ENCODE measurements at regions not wholly inside any gene's neighbourhood (a gene's known extent, or its start where the extent isn't known, plus 50 kb on each side); places are given as distances from the start of the nearest gene placed in this dataset.

DNA sequence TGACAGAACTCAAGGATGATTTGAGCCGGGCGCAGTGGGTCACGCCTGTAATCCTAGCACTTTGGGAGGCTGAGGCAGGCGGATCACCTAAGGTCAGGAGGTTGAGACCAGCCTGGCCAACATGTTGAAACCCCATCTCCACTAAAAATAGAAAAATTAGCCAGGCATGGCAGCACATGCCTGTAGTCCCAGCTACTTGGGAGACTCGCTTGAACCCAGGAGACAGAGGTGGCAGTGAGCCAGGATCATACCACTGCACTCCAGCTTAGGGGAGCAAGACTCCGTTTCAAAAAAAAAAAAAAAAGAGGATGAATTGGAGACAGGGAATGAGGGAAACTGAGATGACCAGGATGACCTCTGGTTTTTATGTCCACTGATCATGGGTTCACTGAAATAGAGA lies 60.4 kb upstream of the CDIN1 start:
- intact Hi-C loops (cut with micrococcal nuclease; ENCODE audit: unreplicated experiment): loop anchor here (2.0 kb wide), 1 partner anchor 16 kb away; no protein-coding TSS in a partner anchor

More for the DNA sequence above, 60.4 kb upstream of the CDIN1 start:
- SMC1A ChIA-PET (ENCODE audit: uncharacterized antibody, unreplicated experiment): interaction anchor here (0.8 to 2.3 kb wide), 2 partner anchors 17 to 423 kb away, joined by 6 to 7 read pairs; no protein-coding TSS in a partner anchor
- TF ChIP-seq HDAC2 (IDR thresholded peaks at IDR 0.05) (no peak), HDAC6 (IDR thresholded peaks at IDR 0.05; ENCODE audit: unreplicated experiment) (no peak), CHD2 (IDR thresholded peaks at IDR 0.05; ENCODE audit: borderline replicate concordance, low read depth, low read length) (no peak), BACH1 (IDR thresholded peaks at IDR 0.05; ENCODE audit: borderline replicate concordance) (no peak), NRF1 (conservative IDR thresholded peaks at IDR 0.05; ENCODE audit: low read depth, low read length) (no peak), IRF4 (IDR thresholded peaks at IDR 0.05; ENCODE audit: low read depth, low read length) (no peak), SREBF1 (IDR thresholded peaks at IDR 0.05; ENCODE audit: low read length) (no peak), BMI1 (IDR thresholded peaks at IDR 0.05; ENCODE audit: borderline replicate concordance) (no peak), CREB1 (IDR thresholded peaks at IDR 0.05; ENCODE audit: low read depth) (no peak), SMAD1 (IDR thresholded peaks at IDR 0.05; ENCODE audit: low read depth, partially characterized antibody) (no peak), CBX5 (IDR thresholded peaks at IDR 0.05; ENCODE audit: low read depth) (no peak), SP1 (IDR thresholded peaks at IDR 0.05; ENCODE audit: low read depth, low read length) (no peak), ZZZ3 (IDR thresholded peaks at IDR 0.05; ENCODE audit: control insufficient read depth, insufficient read length, low read depth) (no peak), CBX3 (IDR thresholded peaks at IDR 0.05; ENCODE audit: borderline replicate concordance, low read depth) (no peak), FOXM1 (IDR thresholded peaks at IDR 0.05; ENCODE audit: low read depth, low read length) (no peak), SMAD5 (IDR thresholded peaks at IDR 0.05; ENCODE audit: low read depth) (no peak)
- TF ChIP-seq, protein P1, sequence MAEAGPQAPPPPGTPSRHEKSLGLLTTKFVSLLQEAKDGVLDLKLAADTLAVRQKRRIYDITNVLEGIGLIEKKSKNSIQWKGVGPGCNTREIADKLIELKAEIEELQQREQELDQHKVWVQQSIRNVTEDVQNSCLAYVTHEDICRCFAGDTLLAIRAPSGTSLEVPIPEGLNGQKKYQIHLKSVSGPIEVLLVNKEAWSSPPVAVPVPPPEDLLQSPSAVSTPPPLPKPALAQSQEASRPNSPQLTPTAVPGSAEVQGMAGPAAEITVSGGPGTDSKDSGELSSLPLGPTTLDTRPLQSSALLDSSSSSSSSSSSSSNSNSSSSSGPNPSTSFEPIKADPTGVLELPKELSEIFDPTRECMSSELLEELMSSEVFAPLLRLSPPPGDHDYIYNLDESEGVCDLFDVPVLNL (IDR thresholded peaks at IDR 0.05; ENCODE audit: low read depth, low read length): no peak
- TF ChIP-seq, protein P2, sequence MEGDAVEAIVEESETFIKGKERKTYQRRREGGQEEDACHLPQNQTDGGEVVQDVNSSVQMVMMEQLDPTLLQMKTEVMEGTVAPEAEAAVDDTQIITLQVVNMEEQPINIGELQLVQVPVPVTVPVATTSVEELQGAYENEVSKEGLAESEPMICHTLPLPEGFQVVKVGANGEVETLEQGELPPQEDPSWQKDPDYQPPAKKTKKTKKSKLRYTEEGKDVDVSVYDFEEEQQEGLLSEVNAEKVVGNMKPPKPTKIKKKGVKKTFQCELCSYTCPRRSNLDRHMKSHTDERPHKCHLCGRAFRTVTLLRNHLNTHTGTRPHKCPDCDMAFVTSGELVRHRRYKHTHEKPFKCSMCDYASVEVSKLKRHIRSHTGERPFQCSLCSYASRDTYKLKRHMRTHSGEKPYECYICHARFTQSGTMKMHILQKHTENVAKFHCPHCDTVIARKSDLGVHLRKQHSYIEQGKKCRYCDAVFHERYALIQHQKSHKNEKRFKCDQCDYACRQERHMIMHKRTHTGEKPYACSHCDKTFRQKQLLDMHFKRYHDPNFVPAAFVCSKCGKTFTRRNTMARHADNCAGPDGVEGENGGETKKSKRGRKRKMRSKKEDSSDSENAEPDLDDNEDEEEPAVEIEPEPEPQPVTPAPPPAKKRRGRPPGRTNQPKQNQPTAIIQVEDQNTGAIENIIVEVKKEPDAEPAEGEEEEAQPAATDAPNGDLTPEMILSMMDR (IDR thresholded peaks at IDR 0.05 in 2 of 3, conservative IDR thresholded peaks at IDR 0.05 in 1 of 3; ENCODE audit: control insufficient read depth in 2 of 3, extremely low read depth in 1 of 3, insufficient read depth in 1 of 3, low read depth in 3 of 3, low read length in 3 of 3): no peak
- TF ChIP-seq, protein P3, sequence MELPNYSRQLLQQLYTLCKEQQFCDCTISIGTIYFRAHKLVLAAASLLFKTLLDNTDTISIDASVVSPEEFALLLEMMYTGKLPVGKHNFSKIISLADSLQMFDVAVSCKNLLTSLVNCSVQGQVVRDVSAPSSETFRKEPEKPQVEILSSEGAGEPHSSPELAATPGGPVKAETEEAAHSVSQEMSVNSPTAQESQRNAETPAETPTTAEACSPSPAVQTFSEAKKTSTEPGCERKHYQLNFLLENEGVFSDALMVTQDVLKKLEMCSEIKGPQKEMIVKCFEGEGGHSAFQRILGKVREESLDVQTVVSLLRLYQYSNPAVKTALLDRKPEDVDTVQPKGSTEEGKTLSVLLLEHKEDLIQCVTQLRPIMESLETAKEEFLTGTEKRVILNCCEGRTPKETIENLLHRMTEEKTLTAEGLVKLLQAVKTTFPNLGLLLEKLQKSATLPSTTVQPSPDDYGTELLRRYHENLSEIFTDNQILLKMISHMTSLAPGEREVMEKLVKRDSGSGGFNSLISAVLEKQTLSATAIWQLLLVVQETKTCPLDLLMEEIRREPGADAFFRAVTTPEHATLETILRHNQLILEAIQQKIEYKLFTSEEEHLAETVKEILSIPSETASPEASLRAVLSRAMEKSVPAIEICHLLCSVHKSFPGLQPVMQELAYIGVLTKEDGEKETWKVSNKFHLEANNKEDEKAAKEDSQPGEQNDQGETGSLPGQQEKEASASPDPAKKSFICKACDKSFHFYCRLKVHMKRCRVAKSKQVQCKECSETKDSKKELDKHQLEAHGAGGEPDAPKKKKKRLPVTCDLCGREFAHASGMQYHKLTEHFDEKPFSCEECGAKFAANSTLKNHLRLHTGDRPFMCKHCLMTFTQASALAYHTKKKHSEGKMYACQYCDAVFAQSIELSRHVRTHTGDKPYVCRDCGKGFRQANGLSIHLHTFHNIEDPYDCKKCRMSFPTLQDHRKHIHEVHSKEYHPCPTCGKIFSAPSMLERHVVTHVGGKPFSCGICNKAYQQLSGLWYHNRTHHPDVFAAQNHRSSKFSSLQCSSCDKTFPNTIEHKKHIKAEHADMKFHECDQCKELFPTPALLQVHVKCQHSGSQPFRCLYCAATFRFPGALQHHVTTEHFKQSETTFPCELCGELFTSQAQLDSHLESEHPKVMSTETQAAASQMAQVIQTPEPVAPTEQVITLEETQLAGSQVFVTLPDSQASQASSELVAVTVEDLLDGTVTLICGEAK (IDR thresholded peaks at IDR 0.05; ENCODE audit: borderline replicate concordance): no peak
- RAD21 ChIA-PET (ENCODE audit: unreplicated experiment): no interaction called here
- 77% methylated on average over 5 of the region's 6 CpGs for WGBS (ENCODE audit: insufficient coverage, insufficient replicate concordance, low lambda C conversion rate, missing lambda C conversion rate)
- Histone ChIP-seq H2AFZ (ENCODE audit: control insufficient read depth, low read depth, low read length) (no peak overlapping the region), H3K9ac (ENCODE audit: control insufficient read depth, insufficient read depth, low read length) (no peak overlapping the region), H3K4me3 (no peak overlapping the region), H3K9me3 (replicated peaks; ENCODE audit: control insufficient read depth, insufficient read depth, low read length) (no peaks in the 10 kb centered on the region), H3K27me3 (replicated peaks in 1 of 2; ENCODE audit: control insufficient read depth in 2 of 2, insufficient read depth in 2 of 2, low read length in 1 of 2) (no peaks in the 10 kb centered on the region), H3K36me3 (ENCODE audit: control insufficient read depth in 2 of 2, insufficient read depth in 2 of 2, low read length in 1 of 2) (no peaks in the 10 kb centered on the region), H3K4me1 (ENCODE audit: control insufficient read depth, insufficient read depth, low read length) (no peaks in the 10 kb centered on the region), H4K20me1 (ENCODE audit: control insufficient read depth, insufficient read depth) (no peaks in the 10 kb centered on the region), H3K4me2 (ENCODE audit: control insufficient read depth, insufficient read depth) (no peak overlapping the region), H3K79me2 (ENCODE audit: control insufficient read depth, insufficient read depth, low read length) (no peaks in the 10 kb centered on the region), H3K27ac (ENCODE audit: control insufficient read depth, insufficient read depth) (no peak overlapping the region)
- in situ Hi-C loops (cut with MboI): loop anchor here (25.0 kb wide), 1 partner anchor 1368 kb away; no protein-coding TSS in a partner anchor
- CTCF ChIA-PET: no interaction called here
- FAIRE-seq: no peak
- DNase-seq (ENCODE audit: low read depth, low spot score): no peak
- POLR2A ChIA-PET: no interaction called here
- ATAC-seq: no peak
- no TSS peak for BruUV-seq (replicated peaks)

Data from GM12878 (cell line).